ENCODE measurements at regions not wholly inside any gene's neighbourhood (a gene's known extent, or its start where the extent isn't known, plus 50 kb on each side); places are given as distances from the start of the nearest gene placed in this dataset.

DNA sequence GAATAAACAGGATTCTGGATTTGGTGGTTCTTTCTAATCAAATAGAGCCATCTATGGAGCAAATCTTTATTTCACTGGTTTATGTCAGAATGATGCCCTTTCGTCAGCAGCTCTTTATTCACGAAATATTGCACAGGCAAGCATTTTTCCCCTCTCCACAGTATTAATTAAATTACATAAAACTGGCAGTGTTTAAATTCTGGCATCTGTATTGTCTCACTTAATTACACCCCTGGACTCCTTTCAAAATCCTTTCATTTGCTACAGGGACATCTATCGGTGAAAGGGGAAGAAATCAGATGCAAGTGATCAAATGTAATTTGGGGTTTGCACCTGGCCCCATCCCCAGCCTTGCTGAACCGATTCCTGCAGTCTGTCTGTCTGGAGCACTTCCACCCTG, 801.9 kb downstream of the QKI start:
- Histone ChIP-seq H2AK9ac (replicated peaks; ENCODE audit: low read depth, low read length, poor library complexity) (no peak overlapping the region), H3K36me3 (ENCODE audit: control insufficient read depth, insufficient read depth, low read length) (no peaks in the 10 kb centered on the region), H2BK20ac (ENCODE audit: low read depth, low read length) (no peak overlapping the region), H3K27ac (ENCODE audit: insufficient read depth, low read length) (no peak overlapping the region), H3K4me3 (ENCODE audit: insufficient read depth, low read depth, low read length) (no peak overlapping the region), H4K20me1 (ENCODE audit: insufficient read depth, low read length) (no peaks in the 10 kb centered on the region), H3K4me1 (ENCODE audit: control insufficient read depth, insufficient read depth, low read length) (no peaks in the 10 kb centered on the region), H3K4me2 (ENCODE audit: low read depth, low read length) (no peak overlapping the region), H3K14ac (replicated peaks; ENCODE audit: low read depth, low read length) (no peak overlapping the region), H2BK120ac (ENCODE audit: low read depth, low read length) (no peak overlapping the region), H3K56ac (ENCODE audit: extremely low read depth, insufficient read depth, low read length) (no peak overlapping the region), H3K18ac (ENCODE audit: low read depth, low read length) (no peak overlapping the region), H2BK5ac (ENCODE audit: low read depth, low read length, poor library complexity, severe bottlenecking) (no peak overlapping the region), H2AK5ac (ENCODE audit: low read depth, low read length) (no peak overlapping the region), H3K9ac (ENCODE audit: low read depth, low read length) (no peak overlapping the region), H4K5ac (ENCODE audit: low read depth, low read length) (no peak overlapping the region), H3K4ac (ENCODE audit: low read depth, low read length) (no peak overlapping the region), H4K91ac (ENCODE audit: insufficient read depth, low read depth, low read length) (no peak overlapping the region), H3K23ac (ENCODE audit: low read depth, low read length) (no peak overlapping the region), H3K9me3 (ENCODE audit: control insufficient read depth, insufficient read depth, low read length) (peaks cover 22% of the 10 kb centered on the region), H2AFZ (replicated peaks; ENCODE audit: low read length, poor library complexity) (no peak overlapping the region), H2BK15ac (ENCODE audit: low read depth, low read length) (no peak overlapping the region), H4K8ac (ENCODE audit: low read depth in 2 of 2, low read length in 2 of 2) (no peak overlapping the region), H3K9me1 (ENCODE audit: insufficient read depth, low read length) (no peaks in the 10 kb centered on the region), H3K27me3 (ENCODE audit: control insufficient read depth, insufficient read depth, low read length) (no peaks in the 10 kb centered on the region), H3K79me1 (ENCODE audit: low read depth in 1 of 2, low read length in 2 of 2) (no peaks in the 10 kb centered on the region)
- no CpG with 5 or more reads among the region's 4 CpGs for WGBS, 2 experiments (ENCODE audit: extremely low coverage in 2 of 2, insufficient read length in 1 of 2)
- no peak for DNase-seq
- intact Hi-C loops (cut with micrococcal nuclease) (no loop called here), dilution Hi-C loops (cut with HindIII; ENCODE audit: low sequenced_read_pairs, unreplicated experiment) (no loop called here), in situ Hi-C loops (cut with MboI; ENCODE audit: low sequenced_read_pairs) (no loop called here)
- BruUV-seq (replicated peaks) = no TSS peak
- TF ChIP-seq MAZ (IDR thresholded peaks at IDR 0.05; ENCODE audit: borderline replicate concordance, low read depth, low read length) (no peak), MAFK (IDR thresholded peaks at IDR 0.05; ENCODE audit: low read depth, low read length) (0 out of 2 replicates have a peak, but pooled peaks have one; percentile 44)
- ChIA-PET CTCF (no interaction called here), POLR2A (ENCODE audit: unreplicated experiment) (no interaction called here)
- ATAC-seq (ENCODE audit: low read depth) = no peak

Data from IMR-90 (cell line).